Renal cortex interstitium (tissue), 11 donors: ENCODE measurements at regions not wholly inside any gene's neighbourhood (a gene's known extent, or its start where the extent isn't known, plus 50 kb on each side); places are given as distances from the start of the nearest gene placed in this dataset.
"Not testable (repeated sequence)": the region's sequence is repeated elsewhere in the genome, so short reads cannot be mapped to it uniquely, and the experiment has no call there.

Source experiments
- DNase-seq, 11 donors: peaks; one replicate each; pipeline ENCODE4 v3.0.0-alpha.2; 2013; ENCODE audit warnings: low read depth in 9 of 11, low spot score in 4 of 11; ENCODE audit errors: extremely low read depth in 1 of 11

GRCh38 chr19:5241896-5242295 is 98.7 kb downstream of the PTPRS start:
- not testable (repeated sequence) for DNase-seq

GRCh38 chr19:5240011-5240410 is 100.6 kb downstream of the PTPRS start:
- no peak for DNase-seq

GRCh38 chr19:5238700-5239099 is 101.9 kb downstream of the PTPRS start:
- no peak for DNase-seq

GRCh38 chr19:5237939-5238480 is 102.6 kb downstream of the PTPRS start:
- DNase-seq, result no peak

GRCh38 chr19:5237190-5237780 is 103.3 kb downstream of the PTPRS start:
- no peak for DNase-seq

- DNase-seq, result no peak
These were observed 105.0 kb downstream of the PTPRS start for GRCh38 chr19:5235458-5236219.

GRCh38 chr19:5234412-5234811 is 106.2 kb downstream of the PTPRS start:
- no peak for DNase-seq

- no peak for DNase-seq
These were observed 107.7 kb downstream of the PTPRS start for GRCh38 chr19:5232798-5233505.

- no peak for DNase-seq
These were observed 108.5 kb downstream of the PTPRS start for GRCh38 chr19:5231857-5232678.

- no peak for DNase-seq
These were observed 109.7 kb downstream of the PTPRS start for GRCh38 chr19:5230730-5231555.

- DNase-seq, result no peak
These were observed 110.8 kb downstream of the PTPRS start for GRCh38 chr19:5229778-5230335.

- peak in 3 of 11 donors; percentile 14 to 19 (median 17) for DNase-seq
These were observed 111.5 kb downstream of the PTPRS start for GRCh38 chr19:5228932-5229777.

- no peak for DNase-seq
These were observed 112.1 kb downstream of the PTPRS start for GRCh38 chr19:5228490-5228889.

GRCh38 chr19:5225486-5226345 is 114.9 kb downstream of the PTPRS start:
- no peak for DNase-seq

GRCh38 chr19:5224480-5224879 is 116.1 kb downstream of the PTPRS start:
- DNase-seq, result no peak

- DNase-seq, result no peak
These were observed 117.7 kb downstream of the PTPRS start for GRCh38 chr19:5222821-5223321.
